Activated CD4-positive, alpha-beta T cell treated with anti-CD3 and anti-CD28 coated beads, Interleukin-2, Interleukin-6, amounts not matched to agents 100 ng/mL and 50 ng/mL, durations not matched to agents 16 hours and 8 hours (primary cell): ENCODE measurements at regions not wholly inside any gene's neighbourhood (a gene's known extent, or its start where the extent isn't known, plus 50 kb on each side); places are given as distances from the start of the nearest gene placed in this dataset.

Experiments
- DNase-seq: peaks from one replicate; pipeline ENCODE4 v3.0.0-alpha.2; 2020

- no peak for DNase-seq
Measured at GRCh38 chr15:87628311-87628710, 628.2 kb downstream of the NTRK3 start.

- DNase-seq = no peak
Measured at GRCh38 chr15:87626860-87627259, 629.7 kb downstream of the NTRK3 start.

- peak; percentile 11 for DNase-seq
Measured at GRCh38 chr15:87623832-87624231, 632.7 kb downstream of the NTRK3 start.

- no peak for DNase-seq
Measured at GRCh38 chr15:87620393-87620792, 636.1 kb downstream of the NTRK3 start.

- no peak for DNase-seq
Measured at GRCh38 chr15:87619161-87619960, 637.2 kb downstream of the NTRK3 start.

- DNase-seq = no peak
Measured at GRCh38 chr15:87618203-87618725, 638.3 kb downstream of the NTRK3 start.

GRCh38 chr15:87614704-87615103 is 641.8 kb downstream of the NTRK3 start:
- no peak for DNase-seq

- no peak for DNase-seq
Measured at GRCh38 chr15:87610366-87610765, 646.2 kb downstream of the NTRK3 start.

- DNase-seq = no peak
Measured at GRCh38 chr15:87609894-87610293, 646.6 kb downstream of the NTRK3 start.

- no peak for DNase-seq
Measured at GRCh38 chr15:87609474-87609873, 647.1 kb downstream of the NTRK3 start.

- DNase-seq = no peak
Measured at GRCh38 chr15:87608238-87609028, 648.1 kb downstream of the NTRK3 start.

- DNase-seq = no peak
Measured at GRCh38 chr15:87606971-87607370, 649.6 kb downstream of the NTRK3 start.

- peak; percentile 23 for DNase-seq
Measured at GRCh38 chr15:87604857-87605446, 651.6 kb downstream of the NTRK3 start.

- no peak for DNase-seq
Measured at GRCh38 chr15:87602371-87602770, 654.2 kb downstream of the NTRK3 start.

GRCh38 chr15:87599616-87600015 is 656.9 kb downstream of the NTRK3 start:
- no peak for DNase-seq

GRCh38 chr15:87597346-87598052 is 659.0 kb downstream of the NTRK3 start:
- peak; percentile 36 for DNase-seq

- no peak for DNase-seq
Measured at GRCh38 chr15:87591582-87591981, 665.0 kb downstream of the NTRK3 start.

GRCh38 chr15:87591042-87591441 is 665.5 kb downstream of the NTRK3 start:
- DNase-seq = no peak

- DNase-seq = no peak
Measured at GRCh38 chr15:87589134-87589533, 667.4 kb downstream of the NTRK3 start.

GRCh38 chr15:87582169-87582568 is 674.4 kb downstream of the NTRK3 start:
- DNase-seq = no peak

- no peak for DNase-seq
Measured at GRCh38 chr15:87579537-87579936, 677.0 kb downstream of the NTRK3 start.

GRCh38 chr15:87578776-87579175 is 677.8 kb downstream of the NTRK3 start:
- DNase-seq = no peak

GRCh38 chr15:87577336-87577735 is 679.2 kb downstream of the NTRK3 start:
- DNase-seq = no peak
